CD4-positive, alpha-beta T cell (primary cell): ENCODE measurements at regions not wholly inside any gene's neighbourhood (a gene's known extent, or its start where the extent isn't known, plus 50 kb on each side); places are given as distances from the start of the nearest gene placed in this dataset.

ENCODE experiments used
- ATAC-seq: fragments of 200-7000 bp; cut with Tn5 transposase; one replicate; pipeline ENCODE4 v1.10.0; 2022; ENCODE audit warnings: mild to moderate bottlenecking; ENCODE audit not compliant: poor library complexity
- CTCF ChIA-PET: fragments of 350-600 bp; sonication (Branson Sonifier 250); formaldehyde crosslinking; loops from one replicate; lab custom pipeline; 2021; ENCODE audit warnings: antibody characterized with exemption, inconsistent platforms; lab: Charles Lee
- POLR2A ChIA-PET: fragments of 350-600 bp; sonication (Branson Sonifier 250); formaldehyde crosslinking; loops from one replicate; lab custom pipeline; 2021; ENCODE audit warnings: antibody characterized with exemption, inconsistent platforms; lab: Charles Lee
- DNase-seq, 14 experiments: peaks; one replicate each; pipeline ENCODE4 v3.0.0-alpha.2; 2013 to 2020; ENCODE audit warnings: mixed read lengths in 2 of 14
- H3K27ac ChIP-seq, 2 donors: one replicate each; pipeline versions ENCODE4 v1.5.1 to v1.7.0; 2013; ENCODE audit warnings: low read length in 2 of 2, low read depth in 1 of 2, mild to moderate bottlenecking in 1 of 2
- H3K27me3 ChIP-seq, 2 experiments: 1 replicate in 1 of 2; 2 replicates in 1 of 2; pipeline versions ENCODE4 v1.6.1 to v1.7.0; 2013; ENCODE audit warnings: low read length in 2 of 2, control low read depth in 1 of 2, mild to moderate bottlenecking in 1 of 2, moderate library complexity in 1 of 2; ENCODE audit not compliant: insufficient read depth in 2 of 2, control insufficient read depth in 1 of 2
- H3K36me3 ChIP-seq: one replicate; pipeline ENCODE4 v1.6.1; 2013; ENCODE audit warnings: low read length, control low read depth; ENCODE audit not compliant: insufficient read depth
- H3K4me1 ChIP-seq: one replicate; pipeline ENCODE4 v1.6.1; 2013; ENCODE audit warnings: low read length, control low read depth; ENCODE audit not compliant: insufficient read depth
- H3K4me3 ChIP-seq: one replicate; pipeline ENCODE4 v1.5.1; 2013; ENCODE audit warnings: mild to moderate bottlenecking, low read length, moderate library complexity
- H3K9me3 ChIP-seq, 2 experiments: 1 replicate in 1 of 2; 2 replicates in 1 of 2; pipeline versions ENCODE4 v1.6.1 to v1.7.0; 2013; ENCODE audit warnings: low read length in 2 of 2, mild to moderate bottlenecking in 2 of 2, control low read depth in 1 of 2, moderate library complexity in 1 of 2; ENCODE audit not compliant: control insufficient read depth in 1 of 2, insufficient read depth in 1 of 2
- H3K27ac Mint-ChIP-seq: one replicate; pipeline ENCODE4 v1.8.0; 2020; ENCODE audit warnings: mixed read lengths
- H3K27me3 Mint-ChIP-seq: one replicate; pipeline ENCODE4 v1.8.0; 2021; ENCODE audit warnings: mixed read lengths
- H3K36me3 Mint-ChIP-seq: one replicate; pipeline ENCODE4 v1.8.0; 2021; ENCODE audit warnings: low read depth, mixed read lengths
- H3K4me1 Mint-ChIP-seq: one replicate; pipeline ENCODE4 v1.8.0; 2021; ENCODE audit warnings: low read depth, mixed read lengths
- H3K4me3 Mint-ChIP-seq: one replicate; pipeline ENCODE4 v1.8.0; 2020; ENCODE audit warnings: mild to moderate bottlenecking, mixed read lengths
- H3K9me3 Mint-ChIP-seq: one replicate; pipeline ENCODE4 v1.8.0; 2020; ENCODE audit warnings: mixed read lengths
- CTCF ChIP-seq: fragments of 200-600 bp; IDR thresholded peaks from one replicate; pipeline ENCODE4 v1.8.0; 2022; ENCODE audit warnings: antibody characterized with exemption, mild to moderate bottlenecking
- intact Hi-C, 2 experiments: fragments of 100-400 bp; cut with DNase I in 1 of 2; cut with micrococcal nuclease in 1 of 2; formaldehyde crosslinking; loops; one replicate each; pipeline versions ENCODE4 v1.15.1 to v1.9.0; 2023 to 2025; cut with DNase I, micrococcal nuclease

- POLR2A ChIA-PET: no interaction called here
- H3K27me3 ChIP-seq: no peaks in the 10 kb centered on the region
- ATAC-seq: no peak
Observed at GRCh38 chr5:143513720-143514119, 110.2 kb upstream of the NR3C1 start.

DNA sequence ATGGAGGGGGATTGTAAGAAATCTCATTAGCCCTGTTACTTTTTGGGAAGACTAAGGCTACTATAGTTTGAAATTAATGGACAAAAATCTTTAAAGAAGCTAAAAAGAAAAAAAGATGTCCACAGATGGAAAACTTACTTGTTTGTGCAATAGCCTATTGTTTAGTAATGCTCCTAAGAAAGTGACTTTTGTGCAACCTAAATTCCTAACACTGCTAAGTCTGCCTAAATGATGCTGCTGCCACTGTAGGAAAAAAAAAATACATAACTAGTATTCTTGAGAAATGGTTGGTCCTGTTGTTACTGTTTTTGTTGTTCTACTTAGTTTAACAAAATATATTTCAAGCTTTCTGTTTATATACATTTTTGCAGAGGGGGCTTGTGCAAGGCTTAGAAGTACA lies 108.2 kb upstream of the NR3C1 start:
- Mint-ChIP-seq H3K36me3 (no peaks in the 10 kb centered on the region), H3K4me1 (no peaks in the 10 kb centered on the region), H3K27ac (no peak overlapping the region), H3K27me3 (no peaks in the 10 kb centered on the region), H3K9me3 (peaks cover 1% of the 10 kb centered on the region), H3K4me3 (no peak overlapping the region)
- DNase-seq (no peak), ATAC-seq (no peak)
- H3K27ac ChIP-seq: no peak overlapping the region
- no peaks in the 10 kb centered on the region for H3K4me1 ChIP-seq
- CTCF ChIA-PET: no interaction called here
- intact Hi-C loops: no loop called here
- TF ChIP-seq CTCF: no peak
- H3K36me3 ChIP-seq: no peaks in the 10 kb centered on the region
- POLR2A ChIA-PET: interaction anchor here (1.2 kb wide), 1 partner anchor 78 kb away, joined by 3 read pairs; no protein-coding TSS in a partner anchor
- no peaks in the 10 kb centered on the region for H3K27me3 ChIP-seq
- no peak overlapping the region for H3K4me3 ChIP-seq
- H3K9me3 ChIP-seq: no peaks in the 10 kb centered on the region

More at GRCh38 chr5:143513720-143514119, 110.2 kb upstream of the NR3C1 start:
- intact Hi-C loops: no loop called here
- Histone ChIP-seq H3K36me3 (no peaks in the 10 kb centered on the region), H3K27ac (no peak overlapping the region), H3K4me3 (no peak overlapping the region), H3K9me3 (no peaks in the 10 kb centered on the region), H3K4me1 (no peaks in the 10 kb centered on the region)
- TF ChIP-seq CTCF: no peak
- CTCF ChIA-PET: no interaction called here
- Mint-ChIP-seq H3K27me3 (no peaks in the 10 kb centered on the region), H3K9me3 (peaks cover 1% of the 10 kb centered on the region), H3K27ac (no peak overlapping the region), H3K4me1 (no peaks in the 10 kb centered on the region), H3K4me3 (no peak overlapping the region), H3K36me3 (no peaks in the 10 kb centered on the region)
- DNase-seq: no peak

GRCh38 chr5:143509758-143510221 lies 106.3 kb upstream of the NR3C1 start:
- Histone ChIP-seq H3K27me3 (no peaks in the 10 kb centered on the region), H3K4me1 (no peaks in the 10 kb centered on the region), H3K27ac (no peak overlapping the region), H3K36me3 (no peaks in the 10 kb centered on the region), H3K4me3 (no peak overlapping the region), H3K9me3 (no peaks in the 10 kb centered on the region)
- H3K27ac Mint-ChIP-seq: no peak overlapping the region
- H3K36me3 Mint-ChIP-seq: no peaks in the 10 kb centered on the region
- no peaks in the 10 kb centered on the region for H3K27me3 Mint-ChIP-seq
- H3K4me3 Mint-ChIP-seq: no peak overlapping the region
- ChIA-PET CTCF (no interaction called here), POLR2A (no interaction called here)
- intact Hi-C loops: no loop called here
- DNase-seq (no peak), ATAC-seq (no peak)
- H3K4me1 Mint-ChIP-seq: no peaks in the 10 kb centered on the region
- TF ChIP-seq CTCF: no peak
- peaks cover 6% of the 10 kb centered on the region for H3K9me3 Mint-ChIP-seq
